NCI-H1092 treated with DMSO at 0.1 percent for 48 hours (cell line): ENCODE measurements at regions not wholly inside any gene's neighbourhood (a gene's known extent, or its start where the extent isn't known, plus 50 kb on each side); places are given as distances from the start of the nearest gene placed in this dataset.
A peak's percentile ranks its signal among the peaks of the same experiment; 100 is the strongest.
"Not testable (repeated sequence)": the region's sequence is repeated elsewhere in the genome, so short reads cannot be mapped to it uniquely, and the experiment has no call there.

Experiments
- DNase-seq: peaks from one replicate; lab custom pipeline; 2025; lab: John Stamatoyannopoulos, UW

DNA sequence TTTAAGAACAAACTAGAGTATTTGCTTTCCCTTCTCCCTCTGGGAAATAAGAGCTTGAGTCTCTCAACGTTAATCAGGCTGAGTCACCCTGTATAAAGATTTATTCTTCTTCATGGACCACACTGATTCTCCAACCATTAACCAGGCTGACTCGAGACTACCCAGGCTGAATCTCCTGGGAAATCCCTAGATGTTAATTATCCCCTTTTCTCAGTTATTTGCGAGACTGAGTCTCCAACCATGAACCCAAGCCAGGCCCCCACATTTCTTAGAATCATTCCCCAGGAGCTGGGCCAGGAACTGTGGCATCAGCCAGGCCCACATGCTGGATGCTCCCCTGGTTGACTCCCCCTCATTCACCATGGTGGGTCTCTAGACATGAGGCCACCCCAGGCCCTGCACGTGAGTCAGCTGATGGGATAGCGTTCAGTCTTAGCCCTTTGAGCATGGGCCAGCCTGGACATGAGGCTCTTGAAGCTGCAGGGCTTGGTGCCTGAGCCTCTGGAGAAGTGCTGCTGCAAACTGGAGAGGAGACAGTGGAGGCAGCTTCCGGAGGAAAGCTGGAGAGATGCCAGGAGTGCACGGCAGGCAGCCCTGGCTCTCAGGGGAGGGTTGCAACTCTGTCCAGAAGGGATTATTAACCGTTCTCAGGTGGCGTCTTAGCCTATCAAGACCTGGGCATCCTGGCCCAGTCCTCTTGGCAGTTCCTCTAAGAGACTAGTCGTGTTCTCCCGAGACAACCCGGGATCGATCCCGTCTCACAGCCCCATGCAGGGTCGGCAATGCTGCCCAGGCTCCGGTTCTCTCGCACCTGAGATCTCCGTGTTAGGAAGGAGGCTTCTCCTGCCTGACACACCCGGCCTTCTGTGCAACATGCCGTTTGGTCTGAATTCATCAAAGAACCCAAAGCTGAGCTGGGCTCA lies 296.6 kb downstream of the ADGRD1 start:
- no peak for DNase-seq

DNA sequence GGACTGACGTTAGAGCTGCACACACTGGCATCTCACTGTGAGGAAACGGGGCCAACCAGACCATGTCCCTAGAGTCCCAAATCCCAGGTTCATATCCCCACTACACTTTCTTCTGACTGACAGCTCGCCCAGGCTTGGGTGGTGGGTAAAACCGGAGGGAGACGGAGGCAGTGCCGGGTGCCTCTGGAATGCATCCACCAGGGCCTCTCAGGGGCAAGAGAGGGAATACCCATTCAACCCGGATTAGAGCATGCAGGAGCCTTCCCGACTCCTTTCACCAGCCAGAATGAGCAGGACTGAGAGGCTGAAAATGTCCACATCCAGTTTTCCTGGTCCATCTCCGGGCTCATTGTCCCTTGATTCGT lies 297.2 kb downstream of the ADGRD1 start:
- DNase-seq: no peak

DNA sequence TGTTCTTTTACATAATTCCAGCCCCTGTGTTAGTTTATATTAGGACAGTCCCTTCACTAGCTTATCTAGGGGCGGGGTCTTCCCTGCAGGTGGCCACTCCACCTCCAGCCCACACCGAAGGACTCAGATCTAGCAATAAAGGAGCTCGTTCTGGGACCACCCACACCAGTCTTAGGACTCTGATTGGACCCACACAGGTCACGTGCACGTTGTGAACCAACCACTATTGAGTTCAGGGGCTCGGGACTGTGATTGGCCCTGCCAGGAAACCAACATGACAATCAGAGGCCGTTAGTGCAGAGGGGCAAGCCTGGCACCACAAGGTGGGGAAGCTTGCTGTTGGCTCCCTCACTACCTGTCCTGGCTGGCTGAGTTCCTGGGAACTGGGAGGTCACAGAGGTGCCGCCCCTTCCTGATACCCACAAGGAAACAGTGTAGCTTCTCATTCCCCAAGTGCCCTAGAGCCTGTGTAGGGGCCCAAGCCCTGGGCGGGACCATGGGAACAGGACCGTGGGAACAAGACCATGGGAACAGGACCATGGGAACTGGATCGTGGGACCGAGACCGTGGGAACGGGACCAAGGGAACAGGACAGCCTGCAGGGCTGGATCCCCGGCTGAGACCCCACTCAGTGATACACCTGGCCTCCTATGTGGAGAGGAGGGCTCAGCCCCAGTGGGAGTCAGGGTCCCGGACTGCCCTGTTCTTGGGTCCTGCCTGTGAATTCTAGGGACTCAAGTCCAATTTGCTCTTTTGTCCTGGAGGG lies 297.8 kb downstream of the ADGRD1 start:
- DNase-seq: no peak

DNA sequence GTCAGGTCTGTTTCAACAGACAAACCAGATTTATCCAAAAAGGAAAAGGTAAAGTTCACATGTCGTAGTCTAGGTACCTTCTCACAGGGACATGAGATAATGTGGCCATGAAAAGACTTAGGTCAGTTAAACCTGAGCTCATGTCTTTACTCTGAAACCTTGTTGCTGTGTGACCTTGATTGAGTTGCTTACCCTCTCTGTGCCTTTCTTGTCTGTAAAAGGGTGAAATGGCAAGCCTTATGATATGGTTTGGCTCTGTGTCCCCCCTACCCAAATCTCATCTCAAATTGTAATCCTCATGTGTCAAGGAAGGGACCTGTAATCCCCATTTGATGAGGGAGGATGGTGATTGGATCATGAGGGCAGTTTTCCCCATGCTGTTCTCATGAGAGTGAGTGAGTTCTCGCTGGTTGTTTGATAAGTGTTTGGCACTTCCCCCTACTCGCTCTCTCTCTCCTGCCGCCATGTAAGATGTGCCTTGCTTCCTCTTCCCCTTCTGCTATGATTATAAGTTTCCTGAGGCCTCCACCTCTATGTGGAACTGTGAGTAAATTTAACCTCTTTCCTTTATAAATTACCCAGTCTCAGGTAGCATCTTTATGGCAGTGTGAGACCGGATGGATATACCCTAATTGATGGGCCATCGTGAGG lies 299.8 kb downstream of the ADGRD1 start:
- no peak for DNase-seq

DNA sequence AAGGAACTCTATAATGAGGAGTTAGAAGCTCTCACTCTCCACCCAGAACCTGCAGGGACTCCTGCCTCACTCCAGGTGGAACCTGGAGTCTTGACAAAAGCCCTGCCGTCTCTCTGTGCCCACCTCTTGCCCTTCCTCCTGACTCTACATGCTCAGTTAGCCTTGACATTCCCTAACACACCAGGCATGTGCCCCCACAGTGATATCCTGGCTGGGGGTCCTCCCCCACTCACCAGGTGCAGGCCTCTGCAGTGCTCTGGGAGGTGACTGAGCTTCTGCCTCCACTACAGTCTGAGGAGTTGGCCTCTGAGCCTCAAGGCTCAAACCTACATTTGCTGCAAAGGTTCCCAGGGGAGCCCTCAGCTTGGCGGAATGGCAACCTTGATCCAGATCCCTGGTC lies 300.7 kb downstream of the ADGRD1 start:
- no peak for DNase-seq

DNA sequence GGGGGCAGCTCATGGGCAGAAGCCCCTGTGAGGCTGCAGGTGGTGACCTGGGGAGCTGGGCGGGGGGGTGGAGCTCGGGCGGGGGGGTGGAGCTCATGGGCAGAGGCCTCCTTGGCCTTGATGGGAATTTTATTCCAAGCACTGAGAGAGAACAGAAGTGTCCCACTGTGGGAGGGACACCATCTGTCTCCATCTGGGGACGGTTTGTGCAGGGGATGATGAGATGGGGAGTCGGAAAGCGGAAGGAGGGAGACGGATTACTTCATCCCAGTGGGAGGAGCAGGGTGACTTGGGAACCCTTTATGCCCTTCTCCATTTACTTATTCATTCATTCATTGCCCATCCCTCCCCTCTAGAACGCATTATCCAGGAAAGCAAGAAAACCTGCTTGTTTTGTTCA lies 304.7 kb downstream of the ADGRD1 start:
- no peak for DNase-seq

DNA sequence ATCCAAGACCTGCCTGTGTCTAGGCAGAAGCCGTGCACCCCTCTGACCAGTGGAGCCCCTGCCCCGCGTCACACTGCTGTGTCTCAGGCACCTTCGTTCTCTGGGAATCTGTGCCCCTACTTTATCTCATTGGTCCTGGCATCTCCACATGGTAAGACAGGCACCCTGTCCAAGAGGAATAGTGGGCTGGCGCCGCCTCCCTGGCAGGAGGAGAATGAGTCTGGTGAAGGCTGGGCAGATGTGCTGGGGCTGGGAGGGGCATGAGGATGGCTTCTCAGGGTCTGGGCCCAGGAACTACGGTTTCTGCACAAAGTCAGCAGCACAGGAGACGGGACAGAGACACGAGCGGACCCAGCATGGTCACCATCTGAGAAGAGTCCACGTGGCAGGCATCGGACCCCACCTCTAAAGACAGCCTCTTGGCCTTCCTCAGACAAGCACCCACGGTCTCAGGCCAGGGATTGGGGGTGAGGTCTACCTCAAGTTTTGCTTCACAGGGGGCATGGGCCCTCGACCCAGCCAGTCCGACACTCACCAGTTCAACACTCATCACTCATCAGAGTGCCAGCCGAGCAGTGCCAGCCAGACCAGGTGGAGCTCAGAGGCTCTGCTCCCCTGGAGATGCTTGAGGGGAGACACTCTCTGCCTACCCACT lies 306.7 kb downstream of the ADGRD1 start:
- no peak for DNase-seq

DNA sequence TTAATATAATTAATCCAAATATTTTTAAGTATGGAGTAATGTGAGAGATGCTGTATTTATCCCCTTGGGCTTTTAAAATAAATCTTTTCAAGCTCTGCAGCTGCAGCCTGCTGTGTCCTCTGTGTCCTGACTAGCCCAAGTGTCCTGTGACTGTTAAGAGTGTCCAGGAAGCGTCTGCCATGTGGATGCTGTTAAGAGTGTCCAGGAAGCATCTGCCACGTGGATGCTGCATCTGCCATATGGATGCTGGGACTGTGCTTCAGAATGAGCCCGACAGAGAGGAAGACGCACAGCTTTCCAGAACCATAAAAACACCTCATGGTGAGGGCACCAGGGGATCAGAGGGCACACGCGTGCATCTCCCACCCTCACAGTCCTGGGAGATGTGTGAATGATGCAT lies 307.2 kb downstream of the ADGRD1 start:
- DNase-seq: no peak

DNA sequence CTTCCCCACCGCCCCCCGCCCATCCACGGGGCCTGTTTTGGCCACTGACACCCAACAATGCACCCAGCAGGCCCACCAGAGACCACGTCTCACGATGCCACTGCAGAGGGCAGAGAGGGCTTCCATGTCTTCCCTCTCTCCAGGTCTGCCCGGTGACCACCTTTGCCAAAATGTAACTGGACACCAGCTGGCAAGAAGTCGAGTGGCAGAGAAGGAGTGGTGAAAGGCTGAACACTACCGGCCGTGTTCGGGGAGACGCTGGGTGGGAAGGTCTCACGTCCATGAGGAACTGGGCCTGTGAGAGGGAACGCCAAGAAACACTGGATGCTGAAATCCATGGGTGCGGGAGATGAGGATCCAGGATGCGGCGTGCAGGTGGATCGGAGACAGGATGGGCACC lies 308.2 kb downstream of the ADGRD1 start:
- DNase-seq: peak; percentile 22

DNA sequence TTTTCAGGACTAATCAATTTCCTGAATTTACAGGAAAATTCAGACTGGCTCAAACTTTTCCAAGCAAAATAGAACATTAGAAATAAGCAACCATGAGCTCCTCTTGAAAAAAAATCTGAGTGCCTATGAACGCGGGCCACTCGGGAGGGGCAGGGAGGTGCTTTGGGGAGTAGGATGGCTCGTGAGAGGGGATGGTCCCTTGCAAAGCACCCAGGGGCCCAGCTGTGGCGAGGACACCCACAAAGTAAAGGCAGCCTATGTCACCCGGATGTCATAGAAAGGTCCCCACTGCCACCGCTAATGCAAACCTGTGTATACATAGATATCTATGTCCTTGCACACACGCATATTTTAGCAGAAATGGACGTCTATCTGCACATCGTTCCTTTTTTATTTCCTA lies 309.9 kb downstream of the ADGRD1 start:
- DNase-seq: no peak

DNA sequence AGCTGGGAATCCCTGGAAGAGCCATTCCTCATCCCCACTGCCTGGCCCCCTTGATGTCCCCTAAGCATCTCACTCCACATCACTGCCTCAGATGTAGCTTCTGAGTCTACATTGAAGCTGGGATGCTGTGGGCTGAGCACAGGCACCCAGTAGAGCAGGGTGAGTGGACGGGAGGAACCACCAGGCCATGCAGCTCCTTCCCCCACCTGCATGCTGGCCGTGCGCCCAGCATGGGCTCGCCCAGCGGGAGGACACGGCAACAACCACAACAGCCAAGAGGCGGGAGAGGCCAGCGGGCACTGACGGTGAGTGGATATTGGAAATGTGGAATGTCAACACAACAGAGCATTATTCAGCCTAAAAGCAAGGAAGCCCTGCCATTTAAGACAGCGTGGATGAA lies 310.9 kb downstream of the ADGRD1 start:
- DNase-seq: peak; percentile 77

DNA sequence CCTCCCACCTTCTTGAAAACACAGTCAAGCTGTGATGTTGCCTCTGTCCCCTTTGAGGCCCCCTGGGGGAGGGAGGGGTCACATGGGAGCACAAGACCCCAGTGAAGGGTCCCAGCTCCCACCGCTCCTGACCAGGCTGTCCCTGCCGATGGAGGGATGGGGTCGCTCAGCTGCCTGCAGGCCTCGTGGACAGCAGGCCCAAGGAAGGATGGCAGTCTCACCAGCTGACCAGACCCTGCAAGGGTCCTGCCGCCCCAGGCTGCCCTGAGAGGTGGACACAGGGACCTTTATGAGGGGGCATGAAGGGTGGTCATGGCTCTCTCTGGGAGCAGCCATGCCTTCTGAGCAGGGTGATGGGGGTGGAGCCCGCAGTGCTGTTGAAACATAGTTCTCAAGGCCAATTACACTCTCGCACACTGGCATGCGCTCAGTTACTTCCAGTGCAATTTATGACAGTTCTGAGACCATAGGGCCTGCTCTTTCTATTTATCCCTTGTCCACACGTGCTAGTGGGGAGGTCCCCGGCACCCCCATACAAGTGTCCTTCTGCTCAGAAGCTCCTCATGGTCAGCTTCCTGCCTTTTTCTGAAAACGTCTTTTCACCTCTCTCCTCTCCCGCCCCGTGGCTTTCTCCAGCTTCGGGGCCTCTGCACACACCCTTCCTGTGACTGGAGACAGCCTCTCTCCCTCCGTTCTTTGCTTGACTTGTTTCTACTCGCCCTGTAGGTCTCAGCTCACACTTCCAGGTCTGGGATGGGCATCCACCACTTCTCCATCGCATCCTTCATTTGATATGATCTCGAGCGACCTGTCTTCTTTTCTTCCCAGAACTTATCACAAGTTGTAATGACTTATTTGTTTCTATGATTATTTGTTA lies 313.1 kb downstream of the ADGRD1 start:
- no peak for DNase-seq

DNA sequence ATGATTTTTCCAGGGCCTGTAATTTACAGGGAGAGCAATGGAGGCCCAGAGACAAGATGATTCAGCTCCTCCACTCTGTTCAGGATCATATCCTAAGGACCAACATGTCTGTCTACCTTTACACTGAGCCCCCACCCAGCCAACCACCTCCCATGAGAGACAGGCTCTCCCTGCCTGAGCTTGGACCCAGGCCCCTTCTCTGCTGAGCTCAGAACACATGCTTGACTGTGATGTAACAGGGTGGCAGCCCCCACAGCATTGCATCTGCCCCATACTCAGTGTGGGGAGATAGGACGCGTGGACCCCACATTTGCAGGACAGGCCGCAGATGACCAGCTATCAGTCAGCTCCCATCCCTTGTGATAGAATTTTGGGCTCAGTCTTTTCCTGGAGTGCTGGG lies 313.9 kb downstream of the ADGRD1 start:
- no peak for DNase-seq

DNA sequence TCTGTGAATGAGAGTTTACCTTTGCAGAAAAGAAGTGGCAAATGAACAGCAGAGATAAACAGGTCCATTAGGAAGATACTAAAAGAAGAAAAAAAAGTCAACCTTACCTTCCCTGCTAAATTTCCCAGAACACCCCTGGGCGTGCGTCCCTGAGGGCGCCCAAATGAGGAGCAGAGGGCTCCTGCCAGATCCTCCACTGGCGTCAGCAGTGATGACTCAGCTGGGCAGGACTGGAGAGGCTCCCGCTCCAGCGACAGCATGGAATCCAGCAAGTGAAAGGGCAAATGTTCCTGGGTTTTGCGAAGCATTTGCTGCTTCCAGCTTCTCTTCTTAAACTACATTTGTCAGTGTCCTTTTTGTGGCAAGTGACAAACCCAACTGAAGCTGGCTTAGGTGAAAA lies 314.4 kb downstream of the ADGRD1 start:
- not testable (repeated sequence) for DNase-seq

DNA sequence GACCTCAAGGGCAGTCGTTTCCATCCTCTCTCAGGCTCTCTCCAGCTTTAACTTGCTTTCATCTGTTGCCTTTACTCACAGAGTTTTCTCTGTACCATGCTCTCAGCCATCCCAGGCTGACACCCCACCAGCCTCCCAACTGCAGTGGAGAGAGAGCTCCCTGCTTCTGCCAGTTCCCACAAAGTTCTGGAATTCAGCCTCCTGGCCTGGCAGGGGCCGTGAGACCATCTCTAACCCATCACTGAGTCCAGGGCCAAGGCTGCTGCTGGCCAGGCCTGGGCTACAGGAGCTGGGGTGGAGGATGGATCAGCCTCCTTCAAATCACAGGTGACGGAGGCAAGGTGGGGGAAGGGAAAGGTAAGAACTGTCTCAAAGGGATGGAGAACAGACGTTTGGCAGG lies 314.9 kb downstream of the ADGRD1 start:
- not testable (repeated sequence) for DNase-seq

DNA sequence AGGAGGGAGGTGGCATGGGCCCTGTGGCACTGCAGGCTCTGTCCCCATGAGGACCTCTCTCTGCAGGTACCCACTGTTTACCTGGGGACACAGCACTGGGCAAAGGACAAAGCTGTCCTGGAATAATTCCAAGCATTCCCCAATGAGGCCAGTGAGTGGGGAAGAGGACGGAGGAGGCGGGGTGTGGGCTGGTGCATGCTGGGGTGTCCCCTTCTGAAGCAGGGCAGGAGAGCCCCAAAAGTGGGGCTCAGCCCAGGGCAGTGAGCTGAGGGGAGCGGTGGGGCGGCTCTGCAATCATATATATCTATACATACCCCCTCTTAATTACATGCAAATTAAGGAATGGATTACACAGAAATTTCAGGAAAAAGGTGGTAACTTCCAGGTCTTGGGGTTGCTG lies 315.8 kb downstream of the ADGRD1 start:
- no peak for DNase-seq

DNA sequence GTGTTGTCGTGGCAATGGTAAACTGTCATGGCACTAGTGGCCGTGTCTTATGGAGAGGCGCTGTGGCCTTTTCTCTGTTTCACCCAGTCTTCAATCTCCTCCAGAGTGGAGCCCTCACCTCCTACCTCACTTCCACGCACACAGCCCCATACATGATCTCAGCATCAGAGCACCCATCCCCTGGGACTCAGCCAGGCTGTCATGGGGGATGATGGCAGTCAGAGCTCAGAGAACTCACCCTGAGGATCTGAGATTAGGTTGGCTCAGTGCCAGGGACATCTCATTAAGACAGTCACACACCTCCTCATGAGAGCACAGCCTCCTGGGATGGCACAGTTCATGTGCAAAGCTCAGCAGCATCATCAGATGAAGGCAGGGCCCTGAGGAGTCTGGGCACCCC lies 316.3 kb downstream of the ADGRD1 start:
- DNase-seq: not testable (repeated sequence)

DNA sequence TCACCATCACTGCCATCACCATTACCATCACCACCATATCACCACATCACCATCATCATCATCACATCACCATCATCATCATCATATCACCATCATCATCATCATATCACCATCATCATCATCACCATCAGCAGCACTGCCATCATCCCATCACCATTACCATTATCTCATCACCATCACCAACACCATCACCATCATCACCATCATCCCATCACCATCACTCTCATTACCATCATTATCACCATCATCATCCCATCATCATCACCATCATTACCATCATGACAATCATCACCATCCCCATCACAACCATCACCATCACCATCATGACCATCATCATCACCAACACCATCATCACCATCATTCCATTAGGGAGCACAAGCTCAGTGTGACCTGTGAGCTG lies 318.0 kb downstream of the ADGRD1 start:
- no peak for DNase-seq

DNA sequence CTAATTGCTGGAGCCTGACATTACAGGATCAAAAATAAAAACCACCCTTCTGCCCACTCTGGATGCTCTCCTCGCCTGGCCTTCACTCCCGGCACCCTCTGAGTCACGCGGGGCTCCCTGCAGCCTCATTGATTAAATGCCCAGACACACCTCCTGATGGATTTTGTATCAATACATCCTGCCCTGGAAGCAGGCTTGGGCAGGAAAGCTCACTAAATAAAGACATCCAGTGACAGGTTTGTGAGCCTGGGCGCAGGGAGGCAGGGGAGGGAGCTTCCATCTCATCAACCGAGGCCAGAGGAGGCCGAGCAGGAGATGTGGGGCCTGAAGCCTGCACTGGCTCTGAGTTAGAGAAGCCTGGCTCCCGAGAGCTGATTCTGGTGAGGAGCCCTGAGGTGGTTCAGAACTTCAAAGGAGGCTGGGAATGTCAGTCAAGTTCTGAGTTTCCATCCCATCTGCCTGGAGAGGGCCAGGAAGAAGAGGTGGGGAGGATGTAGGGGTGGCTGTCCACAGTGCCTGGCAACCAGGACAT lies 318.6 kb downstream of the ADGRD1 start:
- DNase-seq: not testable (repeated sequence)

DNA sequence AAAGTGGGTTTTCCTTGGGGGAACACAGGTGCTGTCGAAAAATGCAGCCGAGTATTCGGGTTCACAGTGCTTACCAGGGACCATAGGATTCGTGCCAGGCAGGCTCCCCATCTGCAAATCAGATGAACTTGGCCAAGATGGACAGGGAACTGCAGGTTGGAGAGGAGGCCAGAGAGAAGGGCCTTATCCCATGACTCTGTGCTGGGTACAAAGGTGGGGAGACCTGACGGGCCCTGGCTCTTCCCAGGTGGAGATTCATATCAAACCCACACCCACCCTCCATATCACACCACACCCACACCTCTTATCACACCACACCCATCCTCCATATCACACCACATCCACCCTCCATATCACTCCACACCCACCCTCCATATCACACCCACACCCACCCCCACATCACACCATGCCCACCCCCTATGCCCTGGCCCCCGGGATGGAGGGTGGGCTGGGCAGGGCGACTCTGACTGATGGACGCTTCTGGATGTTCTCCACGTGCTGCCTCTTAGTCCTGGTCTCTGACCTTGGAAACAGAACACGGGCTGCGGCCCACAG lies 319.7 kb downstream of the ADGRD1 start:
- DNase-seq: no peak

DNA sequence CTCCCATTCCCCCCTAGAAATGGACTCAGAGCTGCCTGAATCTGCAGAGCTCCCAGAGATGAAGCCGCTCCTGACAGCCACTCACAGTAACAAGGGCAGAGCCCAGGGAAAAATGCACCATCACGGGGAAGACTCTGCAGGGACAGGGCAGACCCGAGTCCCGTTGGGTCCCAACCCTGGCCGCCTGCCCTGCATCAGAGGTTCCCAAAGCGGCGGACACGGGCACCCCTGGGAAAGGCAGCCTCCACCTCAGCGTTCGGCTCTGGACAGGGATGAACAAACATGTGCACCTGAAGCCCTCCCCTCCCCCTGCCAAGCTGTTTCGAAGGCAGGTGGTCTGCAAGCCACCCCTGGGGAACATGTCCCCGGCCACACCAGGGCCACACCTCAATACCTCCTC lies 320.4 kb downstream of the ADGRD1 start:
- no peak for DNase-seq
